Fibroblast of the aortic adventitia (primary cell): ENCODE measurements at regions not wholly inside any gene's neighbourhood (a gene's known extent, or its start where the extent isn't known, plus 50 kb on each side); places are given as distances from the start of the nearest gene placed in this dataset.

Experiments
- DNase-seq: peaks from one replicate; pipeline ENCODE4 v3.0.0-alpha.2; 2010; ENCODE audit warnings: low read depth
- H3K4me3 ChIP-seq: 2 replicates; pipeline ENCODE4 v1.5.1; 2011; ENCODE audit warnings: low read depth, mild to moderate bottlenecking, control low read depth, low read length, moderate library complexity
- CTCF ChIP-seq: IDR thresholded peaks from 2 replicates; pipeline ENCODE4 v1.5.1; 2011; ENCODE audit warnings: mild to moderate bottlenecking, low read length, control low read depth, inconsistent platforms; ENCODE audit not compliant: insufficient read depth

GRCh38 chr6:54624779-54625178, 221.8 kb upstream of the FAM83B start:
- no peak for TF ChIP-seq CTCF
- peak; percentile 26 for DNase-seq

GRCh38 chr6:54629131-54629530, 217.4 kb upstream of the FAM83B start:
- no peak for DNase-seq
- no peak overlapping the region for H3K4me3 ChIP-seq
- TF ChIP-seq CTCF = no peak

More at GRCh38 chr6:54624779-54625178, 221.8 kb upstream of the FAM83B start:
- H3K4me3 ChIP-seq = no peak overlapping the region

- no peak for TF ChIP-seq CTCF
These were observed 213.5 kb upstream of the FAM83B start for GRCh38 chr6:54632984-54633565.

GRCh38 chr6:54633601-54634000, 213.0 kb upstream of the FAM83B start:
- no peak for TF ChIP-seq CTCF
- H3K4me3 ChIP-seq = no peak overlapping the region
- DNase-seq = no peak

More at GRCh38 chr6:54632984-54633565, 213.5 kb upstream of the FAM83B start:
- no peak overlapping the region for H3K4me3 ChIP-seq
- no peak for DNase-seq

- no peak for DNase-seq
- H3K4me3 ChIP-seq = no peak overlapping the region
- TF ChIP-seq CTCF = no peak
These were observed 205.7 kb upstream of the FAM83B start for GRCh38 chr6:54640911-54641310.

- DNase-seq = peak; percentile 44
- TF ChIP-seq CTCF = no peak
- no peak overlapping the region for H3K4me3 ChIP-seq
These were observed 200.3 kb upstream of the FAM83B start for GRCh38 chr6:54646069-54646950.
